Osteocyte (in vitro differentiated cells): ENCODE measurements at regions not wholly inside any gene's neighbourhood (a gene's known extent, or its start where the extent isn't known, plus 50 kb on each side); places are given as distances from the start of the nearest gene placed in this dataset.

Source experiments
- DNase-seq: peaks from one replicate; pipeline ENCODE4 v3.0.0; 2021; ENCODE audit warnings: mixed read lengths; ENCODE audit not compliant: unreplicated experiment; ENCODE audit errors: extremely low spot score
- H3K27ac Mint-ChIP-seq: one replicate; pipeline ENCODE4 v1.8.0; 2021; ENCODE audit warnings: mild to moderate bottlenecking, mixed read lengths; ENCODE audit not compliant: unreplicated experiment
- H3K27me3 Mint-ChIP-seq: one replicate; pipeline ENCODE4 v1.8.0; 2021; ENCODE audit warnings: mixed read lengths; ENCODE audit not compliant: unreplicated experiment
- H3K36me3 Mint-ChIP-seq: one replicate; pipeline ENCODE4 v1.8.0; 2021; ENCODE audit warnings: mixed read lengths; ENCODE audit not compliant: unreplicated experiment
- H3K4me1 Mint-ChIP-seq: one replicate; pipeline ENCODE4 v1.8.0; 2021; ENCODE audit warnings: mixed read lengths; ENCODE audit not compliant: unreplicated experiment
- H3K4me3 Mint-ChIP-seq: one replicate; pipeline ENCODE4 v1.8.0; 2021; ENCODE audit warnings: mild to moderate bottlenecking, moderate library complexity, mixed read lengths; ENCODE audit not compliant: unreplicated experiment
- H3K9me3 Mint-ChIP-seq: one replicate; pipeline ENCODE4 v1.8.0; 2021; ENCODE audit warnings: mixed read lengths; ENCODE audit not compliant: unreplicated experiment
- CTCF ChIP-seq: fragments of 200-600 bp; sonication (generic); IDR thresholded peaks from 2 replicates; pipeline ENCODE4 v1.5.0; 2021; ENCODE audit warnings: antibody characterized with exemption, mild to moderate bottlenecking, moderate library complexity

DNA sequence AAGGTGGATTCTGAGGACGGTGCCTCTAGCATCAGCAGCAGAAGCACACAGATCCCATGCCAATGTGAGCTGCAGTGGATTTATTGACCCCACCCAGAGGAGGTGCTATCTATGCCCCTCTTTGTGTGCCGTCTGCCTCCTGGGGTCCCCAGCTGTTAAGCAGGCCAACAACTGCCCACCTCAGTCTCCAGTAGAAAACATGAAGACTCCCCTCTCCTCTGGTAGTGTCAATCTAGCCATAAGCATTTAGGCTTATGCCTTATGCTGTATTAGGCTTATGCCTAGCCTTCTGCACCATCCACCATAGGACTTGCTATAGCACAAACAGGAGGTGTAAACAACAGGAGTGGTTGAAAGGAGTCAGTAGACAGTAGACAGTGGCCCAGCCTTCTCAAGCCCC, 417.9 kb upstream of the C16orf82 start:
- DNase-seq, result peak; percentile 57
- no peaks in the 10 kb centered on the region for H3K4me1 Mint-ChIP-seq
- no peak overlapping the region for H3K4me3 Mint-ChIP-seq
- no peaks in the 10 kb centered on the region for H3K27me3 Mint-ChIP-seq
- no peaks in the 10 kb centered on the region for H3K9me3 Mint-ChIP-seq
- no peak overlapping the region for H3K27ac Mint-ChIP-seq
- TF ChIP-seq CTCF, result no peak
- H3K36me3 Mint-ChIP-seq, result no peaks in the 10 kb centered on the region

DNA sequence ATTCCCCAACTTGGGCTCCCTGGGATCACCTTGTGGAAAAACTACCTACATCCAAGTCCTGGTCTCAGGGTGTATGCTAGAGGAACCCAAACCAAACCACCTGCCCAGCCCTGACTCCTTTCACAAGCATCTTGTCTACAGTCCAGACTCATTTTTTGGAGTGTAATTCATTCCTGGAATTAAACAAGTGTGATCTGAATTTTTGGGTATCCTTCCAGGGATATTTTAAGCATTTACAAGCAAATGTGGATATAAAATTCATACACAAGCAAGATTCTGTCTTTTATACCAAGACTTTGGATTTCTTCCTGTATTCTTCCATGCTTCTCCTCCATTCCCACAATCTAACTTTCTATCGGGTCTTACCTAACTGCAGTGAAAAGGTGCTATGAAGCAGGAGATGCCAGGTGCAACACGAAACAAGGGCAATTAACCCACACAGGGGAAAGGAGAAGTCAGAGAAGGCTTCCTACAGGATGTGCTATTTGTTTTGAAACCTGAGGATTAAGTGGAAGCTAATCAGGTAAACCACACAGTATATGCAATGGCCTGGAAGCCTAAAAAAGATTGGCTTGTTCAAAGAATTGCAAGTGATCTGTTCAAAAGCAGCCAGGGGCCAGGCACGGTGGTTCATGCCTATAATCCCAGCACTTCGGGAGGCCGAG, 417.2 kb upstream of the C16orf82 start:
- H3K4me1 Mint-ChIP-seq, result no peaks in the 10 kb centered on the region

GRCh38 chr16:26651464-26651863, 415.3 kb upstream of the C16orf82 start:
- H3K4me3 Mint-ChIP-seq, result no peak overlapping the region
- H3K4me1 Mint-ChIP-seq, result no peaks in the 10 kb centered on the region
- H3K27ac Mint-ChIP-seq, result no peak overlapping the region

More for the DNA sequence above, 417.2 kb upstream of the C16orf82 start:
- peak; percentile 15 for DNase-seq
- TF ChIP-seq CTCF, result no peak
- H3K4me3 Mint-ChIP-seq, result no peak overlapping the region
- no peaks in the 10 kb centered on the region for H3K36me3 Mint-ChIP-seq
- no peak overlapping the region for H3K27ac Mint-ChIP-seq
- no peaks in the 10 kb centered on the region for H3K9me3 Mint-ChIP-seq
- H3K27me3 Mint-ChIP-seq, result no peaks in the 10 kb centered on the region

DNA sequence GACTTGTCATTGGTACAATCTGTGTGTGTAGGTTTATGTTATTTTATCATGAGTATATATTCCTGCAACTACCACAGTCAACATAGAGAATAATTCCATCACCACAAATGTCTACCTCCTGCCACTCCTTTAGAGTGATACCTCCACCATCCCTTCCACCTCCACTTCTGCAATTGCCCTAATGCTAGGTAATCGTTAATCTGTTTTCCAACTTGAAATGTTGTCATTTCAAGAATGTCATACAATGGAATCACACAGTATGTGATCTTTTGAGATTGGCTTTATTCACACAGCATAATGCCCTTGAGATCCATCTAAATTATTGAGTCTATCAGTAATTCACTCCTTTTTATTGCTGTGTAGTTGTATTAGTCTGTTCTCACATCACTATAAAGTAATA, 414.8 kb upstream of the C16orf82 start:
- no peak overlapping the region for H3K4me3 Mint-ChIP-seq
- TF ChIP-seq CTCF, result no peak
- peak; percentile 13 for DNase-seq
- H3K36me3 Mint-ChIP-seq, result no peaks in the 10 kb centered on the region
- no peaks in the 10 kb centered on the region for H3K9me3 Mint-ChIP-seq
- H3K27ac Mint-ChIP-seq, result no peak overlapping the region
- H3K4me1 Mint-ChIP-seq, result no peaks in the 10 kb centered on the region
- H3K27me3 Mint-ChIP-seq, result no peaks in the 10 kb centered on the region

More at GRCh38 chr16:26651464-26651863, 415.3 kb upstream of the C16orf82 start:
- H3K9me3 Mint-ChIP-seq, result no peaks in the 10 kb centered on the region
- no peaks in the 10 kb centered on the region for H3K36me3 Mint-ChIP-seq
- no peak for TF ChIP-seq CTCF
- no peaks in the 10 kb centered on the region for H3K27me3 Mint-ChIP-seq
- DNase-seq, result peak; percentile 11

GRCh38 chr16:26658486-26658885, 408.2 kb upstream of the C16orf82 start:
- H3K9me3 Mint-ChIP-seq, result no peaks in the 10 kb centered on the region
- no peaks in the 10 kb centered on the region for H3K36me3 Mint-ChIP-seq
- no peaks in the 10 kb centered on the region for H3K4me1 Mint-ChIP-seq
- no peak for TF ChIP-seq CTCF
- no peak overlapping the region for H3K27ac Mint-ChIP-seq
- no peak for DNase-seq
- H3K4me3 Mint-ChIP-seq, result no peak overlapping the region
- no peaks in the 10 kb centered on the region for H3K27me3 Mint-ChIP-seq
